ENCODE measurements at regions not wholly inside any gene's neighbourhood (a gene's known extent, or its start where the extent isn't known, plus 50 kb on each side); places are given as distances from the start of the nearest gene placed in this dataset.
"Not testable (repeated sequence)": the region's sequence is repeated elsewhere in the genome, so short reads cannot be mapped to it uniquely, and the experiment has no call there.

- no peak for DNase-seq
Measured at GRCh38 chr5:77867194-77867691, 91.1 kb upstream of the TBCA start.

- DNase-seq: no peak
Measured at GRCh38 chr5:77866198-77866597, 90.1 kb upstream of the TBCA start.

GRCh38 chr5:77864997-77865396, 88.9 kb upstream of the TBCA start:
- no peak for DNase-seq

GRCh38 chr5:77863181-77863580, 87.0 kb upstream of the TBCA start:
- DNase-seq: no peak

- no peak for DNase-seq
Measured at GRCh38 chr5:77861576-77861975, 85.4 kb upstream of the TBCA start.

- no peak for DNase-seq
Measured at GRCh38 chr5:77859306-77859705, 83.2 kb upstream of the TBCA start.

- not testable (repeated sequence) for DNase-seq
Measured at GRCh38 chr5:77858678-77859077, 82.5 kb upstream of the TBCA start.

GRCh38 chr5:77855369-77855768, 79.2 kb upstream of the TBCA start:
- no peak for DNase-seq

GRCh38 chr5:77853353-77853907, 77.3 kb upstream of the TBCA start:
- no peak for DNase-seq

- DNase-seq: no peak
Measured at GRCh38 chr5:77852514-77853352, 76.6 kb upstream of the TBCA start.

GRCh38 chr5:77852068-77852513, 76.0 kb upstream of the TBCA start:
- no peak for DNase-seq

GRCh38 chr5:77851176-77852067, 75.3 kb upstream of the TBCA start:
- DNase-seq: no peak

- no peak for DNase-seq
Measured at GRCh38 chr5:77850536-77851175, 74.5 kb upstream of the TBCA start.

GRCh38 chr5:77849308-77849900, 73.3 kb upstream of the TBCA start:
- no peak for DNase-seq

- no peak for DNase-seq
Measured at GRCh38 chr5:77847814-77848290, 71.7 kb upstream of the TBCA start.

- DNase-seq: no peak
Measured at GRCh38 chr5:77847129-77847460, 71.0 kb upstream of the TBCA start.

GRCh38 chr5:77846422-77847128, 70.4 kb upstream of the TBCA start:
- no peak for DNase-seq

GRCh38 chr5:77845324-77845646, 69.1 kb upstream of the TBCA start:
- DNase-seq: no peak

GRCh38 chr5:77844623-77845323, 68.6 kb upstream of the TBCA start:
- DNase-seq: no peak

- DNase-seq: no peak
Measured at GRCh38 chr5:77844373-77844622, 68.2 kb upstream of the TBCA start.

GRCh38 chr5:77843570-77844372, 67.6 kb upstream of the TBCA start:
- DNase-seq: no peak

Data from KG1 (cell line).